ENCODE measurements at regions not wholly inside any gene's neighbourhood (a gene's known extent, or its start where the extent isn't known, plus 50 kb on each side); places are given as distances from the start of the nearest gene placed in this dataset.
A peak's percentile ranks its signal among the peaks of the same experiment; 100 is the strongest.

- DNase-seq (ENCODE audit: low read depth, low spot score), result no peak
- ChIA-PET RAD21 (ENCODE audit: low non-redundant PET in 1 of 2, low total read pairs in 2 of 2, uncharacterized antibody in 2 of 2, unreplicated experiment in 2 of 2) (no interaction called here), CTCF (interaction anchor here (1.1 kb wide), 1 partner anchor 20 kb away, joined by 3 read pairs; no protein-coding TSS in a partner anchor), POLR2A (interaction anchor here (0.7 kb wide), 1 partner anchor 99 kb away, joined by 3 read pairs; no protein-coding TSS in a partner anchor)
- no TSS peak for BruUV-seq (replicated peaks)
- Histone ChIP-seq H3K9me2 (ENCODE audit: insufficient read depth) (no peaks in the 10 kb centered on the region), H3K27ac (ENCODE audit: low read depth, low read length) (no peak overlapping the region), H3K79me2 (ENCODE audit: insufficient read depth, low read length) (no peaks in the 10 kb centered on the region), H3K9me3 (ENCODE audit: control insufficient read depth in 1 of 2, insufficient read depth in 1 of 2, low read depth in 1 of 2, low read length in 2 of 2) (no peaks in the 10 kb centered on the region), H3K9ac (ENCODE audit: low read length) (no peak overlapping the region), H3K36me3 (ENCODE audit: control insufficient read depth in 1 of 2, insufficient read depth in 2 of 2, low read length in 2 of 2) (no peaks in the 10 kb centered on the region), H3K27me3 (ENCODE audit: insufficient read depth, low read length) (no peaks in the 10 kb centered on the region), H4K20me1 (ENCODE audit: insufficient read depth) (no peaks in the 10 kb centered on the region), H3K4me1 (ENCODE audit: control insufficient read depth in 1 of 2, insufficient read depth in 2 of 2, low read length in 2 of 2) (peaks cover 18 to 37% of the 10 kb centered on the region in 2 experiments), H2AFZ (ENCODE audit: low read depth, low read length, poor library complexity, severe bottlenecking) (peak overlapping the region; percentile 52), H3K4me2 (ENCODE audit: low read length) (peak overlapping the region; percentile 63), H3K4me3 (replicated peaks in 1 of 2; ENCODE audit: low read depth in 1 of 2, low read length in 2 of 2) (no peak overlapping the region)
- no peak for TF ChIP-seq ZNF274 (IDR thresholded peaks at IDR 0.05; ENCODE audit: low read depth, low read length)
- no peak for TF ChIP-seq YY1 (IDR thresholded peaks at IDR 0.05; ENCODE audit: extremely low read depth, insufficient replicate concordance, low read depth, low read length)
- TF ChIP-seq FOSL1 (IDR thresholded peaks at IDR 0.05; ENCODE audit: low read depth), result peak; percentile 27; the same call in 1 of the 2 replicates
- peak; percentile 64 for TF ChIP-seq TCF7L2 (IDR thresholded peaks at IDR 0.05; ENCODE audit: borderline replicate concordance, extremely low read depth, insufficient read depth, insufficient read length)
- TF ChIP-seq SP1 (IDR thresholded peaks at IDR 0.05; ENCODE audit: low read depth), result no peak; the same call in 1 of the 2 replicates
- no peak; the same call in 1 of the 2 replicates for TF ChIP-seq JUND (IDR thresholded peaks at IDR 0.05)
- TF ChIP-seq MAX (IDR thresholded peaks at IDR 0.05), result no peak; the same call in 1 of the 2 replicates
- TF ChIP-seq EZH2 (IDR thresholded peaks at IDR 0.05), result no peak
- no peak for TF ChIP-seq CEBPB (IDR thresholded peaks at IDR 0.05; ENCODE audit: low read depth)
- TF ChIP-seq SIN3A (IDR thresholded peaks at IDR 0.05; ENCODE audit: low read depth), result no peak
- ATAC-seq, result no peak
- intact Hi-C loops (cut with micrococcal nuclease), result no loop called here
Observed at GRCh38 chr7:34341326-34341725, 316.7 kb upstream of the NPSR1 start.

GRCh38 chr7:34342387-34342786, 315.6 kb upstream of the NPSR1 start:
- intact Hi-C loops (cut with micrococcal nuclease), result no loop called here
- Histone ChIP-seq H3K27ac (ENCODE audit: low read depth, low read length) (no peak overlapping the region), H3K27me3 (ENCODE audit: insufficient read depth, low read length) (no peaks in the 10 kb centered on the region), H2AFZ (ENCODE audit: low read depth, low read length, poor library complexity, severe bottlenecking) (no peak overlapping the region), H3K4me2 (ENCODE audit: low read length) (no peak overlapping the region), H3K36me3 (ENCODE audit: control insufficient read depth in 1 of 2, insufficient read depth in 2 of 2, low read length in 2 of 2) (no peaks in the 10 kb centered on the region), H4K20me1 (ENCODE audit: insufficient read depth) (no peaks in the 10 kb centered on the region), H3K79me2 (ENCODE audit: insufficient read depth, low read length) (no peaks in the 10 kb centered on the region), H3K9me3 (ENCODE audit: control insufficient read depth in 1 of 2, insufficient read depth in 1 of 2, low read depth in 1 of 2, low read length in 2 of 2) (no peaks in the 10 kb centered on the region), H3K4me1 (ENCODE audit: control insufficient read depth in 1 of 2, insufficient read depth in 2 of 2, low read length in 2 of 2) (peaks cover 18 to 37% of the 10 kb centered on the region in 2 experiments), H3K9me2 (ENCODE audit: insufficient read depth) (no peaks in the 10 kb centered on the region), H3K4me3 (replicated peaks in 1 of 2; ENCODE audit: low read depth in 1 of 2, low read length in 2 of 2) (no peak overlapping the region), H3K9ac (ENCODE audit: low read length) (no peak overlapping the region)
- TF ChIP-seq SRF (IDR thresholded peaks at IDR 0.05; ENCODE audit: low read depth), result no peak
- TF ChIP-seq EGR1 (IDR thresholded peaks at IDR 0.05; ENCODE audit: low read depth), result no peak
- no peak for TF ChIP-seq ZBTB33 (IDR thresholded peaks at IDR 0.05; ENCODE audit: extremely low read depth, insufficient replicate concordance, low read length)
- no peak for TF ChIP-seq MAX (IDR thresholded peaks at IDR 0.05)
- TF ChIP-seq POLR2AphosphoS5 (IDR thresholded peaks at IDR 0.05; ENCODE audit: low read depth, low read length), result no peak
- TF ChIP-seq REST (IDR thresholded peaks at IDR 0.05; ENCODE audit: low read depth), result no peak
- TF ChIP-seq CBX3 (IDR thresholded peaks at IDR 0.05; ENCODE audit: low read depth), result no peak
- TF ChIP-seq ZNF274 (IDR thresholded peaks at IDR 0.05; ENCODE audit: low read depth, low read length), result no peak
- DNase-seq (ENCODE audit: low read depth, low spot score), result no peak
- ChIA-PET POLR2A (no interaction called here), CTCF (interaction anchor here (1.1 kb wide), 1 partner anchor 22 kb away, joined by 3 read pairs; no protein-coding TSS in a partner anchor), RAD21 (ENCODE audit: low non-redundant PET in 1 of 2, low total read pairs in 2 of 2, uncharacterized antibody in 2 of 2, unreplicated experiment in 2 of 2) (no interaction called here)
- BruUV-seq (replicated peaks), result no TSS peak
- ATAC-seq, result no peak
